Stimulated activated CD4-positive, alpha-beta T cell treated with anti-CD3 and anti-CD28 coated beads, Interleukin-12 subunit alpha, Interleukin-12 subunit beta, amount 100 ng/mL, for 24 hours (primary cell): ENCODE measurements at regions not wholly inside any gene's neighbourhood (a gene's known extent, or its start where the extent isn't known, plus 50 kb on each side); places are given as distances from the start of the nearest gene placed in this dataset.
"Not testable (repeated sequence)": the region's sequence is repeated elsewhere in the genome, so short reads cannot be mapped to it uniquely, and the experiment has no call there.

ENCODE experiments used
- DNase-seq, 2 experiments: peaks; one replicate each; pipeline ENCODE4 v3.0.0-alpha.2; 2020; ENCODE audit warnings: low read depth in 2 of 2

DNA sequence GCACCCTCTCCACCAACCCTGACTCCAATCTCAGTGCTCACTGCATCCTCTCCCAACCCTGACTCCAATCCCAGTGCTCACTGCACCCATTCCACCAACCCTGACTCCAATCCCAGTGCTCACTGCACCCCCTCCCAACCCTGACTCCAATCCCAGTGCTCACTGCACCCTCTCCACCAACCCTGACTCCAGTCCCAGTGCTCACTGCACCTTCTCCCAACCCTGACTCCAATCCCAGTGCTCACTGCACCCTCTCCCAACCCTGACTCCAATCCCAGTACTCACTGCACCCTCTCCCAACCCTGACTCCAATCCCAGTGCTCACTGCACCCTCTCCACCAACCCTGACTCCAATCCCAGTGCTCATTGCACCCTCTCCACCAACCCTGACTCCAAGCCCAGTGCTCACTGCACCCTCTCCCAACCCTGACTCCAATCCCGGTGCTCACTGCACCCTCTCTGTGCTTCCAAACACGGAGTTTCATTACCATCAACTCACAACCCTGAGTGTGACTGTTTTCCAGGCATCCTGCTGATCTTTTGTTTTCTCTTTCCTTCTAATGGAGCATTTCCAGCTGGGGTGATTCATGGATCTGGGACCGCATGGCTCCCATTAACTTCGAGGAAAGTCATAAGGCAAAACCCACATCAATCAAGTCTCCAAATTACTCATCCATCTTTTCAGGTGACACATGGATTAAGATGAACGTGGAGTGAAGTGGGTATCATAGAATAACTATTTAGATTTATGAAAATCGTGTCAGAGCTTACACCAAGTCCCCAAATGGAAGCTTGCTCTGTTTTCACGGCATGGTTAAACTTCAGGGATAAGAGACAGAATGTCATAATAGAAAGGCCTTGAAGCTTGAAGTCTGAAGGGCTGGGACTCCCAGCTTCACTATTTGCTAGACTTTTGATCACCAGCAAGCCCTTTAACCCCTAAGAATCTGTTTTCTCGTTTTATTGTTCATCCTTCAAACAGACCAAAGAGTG lies 135.3 kb upstream of the ZNF618 start:
- DNase-seq = not testable (repeated sequence)

DNA sequence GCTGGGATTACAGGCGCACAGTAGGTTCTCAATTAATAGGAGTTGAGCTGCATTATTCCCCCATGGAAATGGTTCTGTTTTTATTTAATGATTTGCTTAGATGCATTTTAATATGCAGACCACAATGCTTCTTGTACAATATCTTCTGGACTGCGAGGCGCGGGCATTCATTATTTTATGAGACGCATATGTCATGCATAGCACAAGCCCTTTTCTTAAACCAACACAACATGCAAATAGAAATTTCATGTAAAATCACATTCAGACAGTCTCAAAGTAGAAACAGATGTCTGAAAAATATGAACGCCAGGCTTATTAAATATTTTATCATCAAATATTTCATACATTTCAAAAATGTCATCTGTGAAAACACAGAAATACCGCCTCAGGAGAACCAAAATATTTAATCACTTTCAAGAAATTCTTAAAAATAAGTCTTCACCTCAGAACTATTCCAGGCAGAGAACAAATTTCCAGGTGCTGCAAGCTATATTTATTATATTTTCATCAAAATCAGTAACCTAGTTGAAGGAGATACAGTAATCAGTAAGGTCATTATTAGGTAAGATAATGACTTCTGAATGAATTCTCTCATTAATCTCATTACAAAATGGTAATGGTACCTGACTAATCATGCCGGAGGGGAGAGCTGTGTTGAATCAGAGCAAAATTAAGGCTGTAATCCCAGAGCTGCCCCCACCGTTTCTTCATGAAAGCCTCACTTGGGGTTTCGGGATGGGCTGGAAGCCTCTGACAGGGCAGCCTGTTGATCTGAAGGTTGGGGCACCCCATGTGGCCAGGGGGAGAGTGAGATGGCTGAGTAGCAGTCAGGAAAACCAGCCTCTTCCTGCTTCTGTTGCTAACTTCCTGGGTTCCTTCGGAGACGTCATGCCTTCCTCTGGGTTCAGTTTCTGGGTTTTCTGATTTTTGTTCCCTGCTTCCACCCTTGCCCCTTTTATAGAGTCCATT lies 133.9 kb upstream of the ZNF618 start:
- DNase-seq = no peak

DNA sequence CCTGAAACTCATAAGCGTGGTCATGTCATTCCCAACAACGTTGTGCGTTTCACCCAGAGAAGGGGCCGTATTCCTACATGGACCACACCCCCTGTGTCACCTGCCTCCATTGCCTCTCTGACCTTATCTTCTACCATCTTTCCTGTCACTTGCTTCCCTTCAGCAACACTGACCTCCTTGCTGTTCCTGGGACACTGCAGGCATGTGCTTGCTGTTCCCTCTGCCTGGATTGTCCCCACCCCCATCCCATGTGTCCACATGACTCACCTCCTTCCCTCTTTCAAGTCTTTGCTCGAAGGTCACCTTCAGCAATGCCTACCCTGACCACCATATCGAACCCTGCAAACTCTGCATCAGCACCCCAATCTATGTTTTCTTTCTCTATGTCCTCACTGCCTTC lies 133.2 kb upstream of the ZNF618 start:
- DNase-seq = no peak

DNA sequence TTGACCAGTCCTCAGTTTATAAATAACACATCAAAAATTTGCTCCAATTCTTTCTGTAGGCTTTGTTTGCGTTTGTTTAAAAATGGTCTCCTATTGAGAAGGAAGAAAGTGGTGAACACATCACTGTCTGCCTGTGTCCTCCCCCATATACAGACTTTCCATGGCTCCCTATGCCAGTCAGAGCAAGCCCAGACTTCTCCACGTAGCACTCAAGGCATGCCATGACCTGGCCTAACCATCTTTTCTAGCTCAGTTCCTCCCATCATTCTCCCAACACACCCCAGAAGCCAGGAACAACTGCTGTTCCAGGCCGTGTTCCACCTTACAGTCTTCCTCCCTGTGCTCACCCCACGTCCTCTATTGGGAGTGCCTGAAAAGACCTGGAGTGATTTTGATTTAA lies 129.6 kb upstream of the ZNF618 start:
- DNase-seq = no peak

DNA sequence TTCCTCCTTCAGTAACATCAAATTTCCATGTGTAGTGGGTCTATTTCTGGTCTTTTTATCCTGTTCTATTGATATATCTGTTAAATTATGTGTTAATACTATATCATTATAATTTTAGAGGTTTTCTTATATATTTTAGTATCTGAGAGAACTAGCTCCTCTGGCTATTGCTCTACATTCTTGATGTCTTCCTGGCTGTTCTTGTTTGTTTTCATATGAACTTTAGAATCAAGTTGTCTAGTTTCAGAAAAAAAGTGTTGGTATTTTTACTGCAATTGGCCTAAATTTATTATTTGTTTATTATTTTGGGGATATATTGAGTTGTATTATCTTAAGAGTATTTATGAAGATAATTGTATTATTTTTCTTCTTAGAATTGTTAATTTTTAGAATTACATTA lies 128.0 kb upstream of the ZNF618 start:
- no peak for DNase-seq

DNA sequence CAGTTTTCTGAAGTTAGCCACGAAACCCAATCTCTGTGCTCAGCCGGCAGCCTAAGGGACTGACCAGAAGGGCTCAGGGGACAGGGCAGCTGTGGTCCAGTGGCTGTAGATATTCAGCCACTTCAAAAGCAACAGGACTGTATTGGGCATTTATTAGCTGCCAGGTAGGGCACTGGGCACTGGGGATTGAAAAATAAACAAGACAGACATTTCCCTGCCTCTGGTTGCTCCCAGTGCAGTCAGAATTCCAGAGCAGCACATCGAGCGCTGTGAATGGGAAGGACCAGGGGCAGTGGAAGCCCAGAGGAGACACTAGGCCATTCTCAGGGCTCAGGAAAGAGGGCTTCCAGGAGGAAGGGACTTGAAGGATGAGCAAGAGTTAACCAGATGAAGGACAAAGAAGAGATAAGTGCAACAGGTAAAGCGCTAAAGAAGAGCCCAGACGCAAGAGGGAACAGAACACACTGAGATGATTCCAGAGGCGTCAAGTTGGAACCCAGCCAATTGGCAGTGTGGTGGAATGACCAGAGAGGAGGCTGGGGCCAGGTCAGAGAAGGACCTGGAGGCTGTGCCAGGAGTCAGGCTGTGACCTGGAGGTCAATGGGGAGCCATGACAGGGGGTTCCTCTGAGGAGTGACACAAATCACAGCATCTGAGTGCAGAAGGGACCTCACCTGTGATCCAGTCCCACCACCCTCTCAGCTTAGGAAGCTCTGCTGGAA lies 122.5 kb upstream of the ZNF618 start:
- no peak for DNase-seq

DNA sequence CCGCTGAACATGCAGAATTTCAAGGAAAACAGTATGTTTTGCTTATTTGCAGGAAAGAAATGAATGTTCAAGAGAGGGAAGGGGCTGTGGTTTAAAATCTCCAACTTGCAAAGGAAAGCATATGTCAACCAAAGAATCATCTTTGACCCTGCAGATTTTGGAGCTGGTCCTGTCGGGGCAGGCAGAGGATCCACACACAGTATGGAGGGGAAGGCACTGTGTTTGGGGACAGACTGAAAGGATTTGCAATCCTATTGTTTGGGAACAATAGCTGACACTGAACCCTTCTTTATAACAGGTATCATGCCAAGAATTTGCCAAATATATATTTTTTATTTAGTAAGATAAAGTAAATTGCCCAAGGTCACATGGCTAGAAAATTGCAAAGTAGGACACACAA lies 121.4 kb upstream of the ZNF618 start:
- no peak for DNase-seq

DNA sequence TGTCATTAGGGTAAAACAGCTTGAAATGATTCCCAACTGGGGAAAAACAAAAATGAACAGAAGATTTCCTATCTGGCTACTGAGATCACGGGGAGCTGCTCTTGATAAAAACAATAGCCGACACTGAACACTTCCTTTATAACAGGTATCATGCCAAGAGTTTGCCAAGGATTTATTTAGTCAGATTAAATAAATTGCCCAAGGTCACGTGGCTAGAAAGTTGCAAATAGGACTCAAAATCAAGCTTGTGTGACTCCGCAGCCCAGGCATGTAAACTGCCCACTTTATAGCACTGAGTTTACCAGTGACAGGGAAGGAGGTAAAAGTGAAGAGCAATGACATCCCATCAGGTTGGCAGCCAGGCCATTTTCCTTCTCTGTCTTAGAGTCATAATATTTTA lies 120.7 kb upstream of the ZNF618 start:
- DNase-seq = no peak

DNA sequence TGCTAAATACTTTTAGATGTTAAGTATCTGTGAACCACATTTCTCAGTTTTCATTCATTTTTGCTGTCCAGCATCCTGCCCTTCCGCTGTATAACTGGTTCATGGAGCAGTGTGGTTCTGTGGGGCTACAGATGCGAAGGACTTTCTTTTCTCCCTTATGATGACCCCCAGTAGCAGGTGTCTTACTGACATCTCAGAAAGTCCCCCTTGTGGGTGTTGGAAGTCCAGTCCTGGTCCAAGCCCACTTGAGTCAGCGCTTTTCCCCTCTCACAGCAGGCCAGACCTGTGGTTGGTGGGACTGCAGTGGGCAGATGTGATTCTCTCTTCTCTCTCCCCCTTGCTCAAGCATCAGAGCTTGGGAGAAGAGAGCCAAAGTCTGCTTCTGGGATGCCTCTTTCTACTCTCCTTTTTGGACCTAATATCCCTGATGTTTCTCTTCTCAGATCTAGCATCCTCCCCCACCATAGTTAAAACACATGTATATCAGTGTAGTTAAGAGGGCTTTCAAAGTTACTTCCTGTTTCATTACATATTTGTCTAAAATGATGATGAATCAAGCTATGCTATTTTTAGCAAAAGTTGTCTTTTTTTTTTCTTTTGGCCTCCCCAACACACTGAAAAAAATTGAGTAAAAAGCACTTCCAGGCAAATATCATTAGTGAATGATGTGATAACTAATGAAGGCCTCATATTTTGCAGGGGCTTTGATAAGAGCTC lies 119.5 kb upstream of the ZNF618 start:
- no peak for DNase-seq

DNA sequence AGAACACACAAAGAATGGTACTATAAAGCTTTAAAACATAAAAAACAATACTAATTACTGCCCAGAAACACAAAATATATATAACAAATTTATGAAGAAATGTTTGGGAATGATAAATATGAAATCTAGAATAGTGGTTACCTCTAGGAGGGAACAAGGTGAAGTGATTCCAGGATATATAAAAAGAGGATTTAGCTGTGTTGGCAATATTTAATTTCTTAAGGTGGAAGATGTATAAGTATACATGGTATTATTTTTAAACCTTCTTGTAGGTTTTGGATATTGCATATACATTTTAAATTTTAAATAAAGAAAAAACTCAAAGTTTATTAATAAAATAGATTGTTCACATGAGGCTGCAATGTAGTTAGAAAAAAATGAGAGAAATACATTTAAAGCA lies 112.7 kb upstream of the ZNF618 start:
- DNase-seq = no peak

DNA sequence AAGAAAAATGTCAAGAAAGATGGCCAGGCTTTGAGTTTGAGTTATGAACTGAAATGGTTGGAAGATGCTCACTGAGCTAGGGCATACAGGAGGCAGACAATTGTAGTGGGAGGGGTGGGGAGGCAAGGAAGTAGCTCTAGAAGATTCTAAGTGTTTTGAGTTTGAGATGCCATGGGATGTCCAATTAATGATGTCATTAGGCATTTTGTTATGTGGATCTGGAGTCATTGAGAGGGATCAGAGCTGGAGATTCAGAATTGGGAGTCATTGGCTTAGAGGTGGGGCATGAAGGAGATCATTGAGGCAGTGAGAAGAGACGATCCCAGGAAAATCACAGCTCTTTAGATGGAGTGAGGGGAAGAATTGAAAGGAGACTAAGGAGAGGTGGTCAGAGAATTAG lies 111.5 kb upstream of the ZNF618 start:
- no peak for DNase-seq

DNA sequence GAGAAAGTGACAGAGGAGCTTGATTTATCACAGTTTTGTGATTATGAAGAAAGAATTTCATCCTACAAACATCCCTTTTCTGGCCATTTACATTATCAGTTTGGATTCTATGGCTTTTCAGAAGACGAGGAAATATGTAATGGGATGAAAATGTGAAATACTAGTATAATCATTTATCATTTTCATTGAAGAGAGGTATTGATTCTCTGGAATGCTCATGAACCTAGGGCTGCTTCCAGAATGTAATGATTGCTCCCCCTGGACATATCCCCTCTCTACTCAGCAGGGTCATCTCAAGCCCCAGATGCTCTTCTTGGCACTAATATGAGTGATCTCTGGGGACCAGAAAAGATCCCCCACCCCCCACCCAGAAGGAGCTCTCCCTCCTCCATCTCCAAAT lies 106.7 kb upstream of the ZNF618 start:
- no peak for DNase-seq

DNA sequence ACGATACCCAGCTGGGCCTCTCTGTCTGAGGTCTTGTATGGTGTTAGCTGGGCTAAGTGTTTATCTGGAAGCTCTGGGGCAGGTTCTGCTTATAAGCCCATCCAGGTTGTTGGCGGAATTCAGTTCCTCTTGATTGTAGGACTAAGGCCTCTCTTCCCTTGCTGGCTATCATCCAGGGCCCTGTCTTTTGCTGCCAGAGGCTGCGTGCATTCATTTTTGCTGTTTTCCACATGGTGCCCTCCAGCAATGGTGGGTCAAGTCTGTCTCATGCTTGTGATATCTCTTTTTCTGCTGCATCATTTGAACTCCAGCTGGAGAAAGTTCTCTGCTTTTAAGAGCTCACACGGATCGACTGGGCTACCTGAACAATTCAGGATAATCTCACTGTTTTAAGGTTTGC lies 105.7 kb upstream of the ZNF618 start:
- no peak for DNase-seq

DNA sequence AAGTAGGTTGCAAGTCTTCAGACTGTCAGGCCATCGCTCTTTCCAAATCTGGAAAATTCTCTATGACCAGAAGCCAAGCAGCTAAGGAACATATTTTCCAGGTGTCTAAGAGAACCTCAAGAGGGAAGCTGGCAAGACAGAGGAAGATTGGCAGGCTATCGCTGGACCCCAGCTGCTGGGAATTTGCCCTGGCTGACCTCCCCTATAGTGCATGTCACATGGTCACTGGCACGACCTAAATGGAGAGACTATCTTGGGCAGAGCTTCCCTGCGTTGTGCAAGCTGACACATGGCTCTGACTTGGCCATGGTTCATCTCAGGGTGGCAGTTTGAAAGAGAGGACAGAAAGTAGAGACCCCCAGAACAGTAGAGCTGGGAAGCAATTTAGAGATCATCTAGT lies 104.9 kb upstream of the ZNF618 start:
- DNase-seq = no peak

DNA sequence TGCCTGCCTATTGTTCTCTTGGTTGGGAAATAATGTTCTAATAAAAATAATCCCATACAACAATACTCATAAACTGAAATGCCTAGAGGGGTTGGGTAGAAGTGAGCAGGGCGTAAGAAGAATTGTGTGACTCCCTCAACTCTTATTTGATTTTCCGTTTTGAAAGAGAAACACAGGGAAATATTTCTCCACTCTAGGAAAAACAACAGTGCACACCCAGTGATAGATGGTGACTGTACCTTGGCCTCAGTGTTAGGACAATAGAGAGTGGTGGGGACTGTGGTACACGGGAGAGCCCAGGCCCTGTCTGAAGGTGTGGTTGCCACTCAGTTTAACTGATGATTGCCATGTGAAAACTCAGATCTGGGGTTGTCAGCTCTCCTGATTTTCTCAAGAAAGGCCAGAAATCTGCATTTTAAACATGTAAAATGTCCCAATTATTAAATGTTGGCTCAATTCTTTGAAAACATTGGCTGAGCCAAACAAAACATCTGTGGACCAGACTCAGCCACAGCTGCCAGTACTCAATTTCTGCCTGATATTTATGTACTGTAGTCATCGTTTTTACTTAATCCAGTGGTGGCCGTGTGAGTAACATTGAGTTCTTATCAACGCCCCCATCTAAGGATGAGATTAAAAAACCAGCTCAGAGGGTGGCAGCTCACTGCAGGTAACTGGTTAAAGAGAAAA lies 103.8 kb upstream of the ZNF618 start:
- no peak for DNase-seq

DNA sequence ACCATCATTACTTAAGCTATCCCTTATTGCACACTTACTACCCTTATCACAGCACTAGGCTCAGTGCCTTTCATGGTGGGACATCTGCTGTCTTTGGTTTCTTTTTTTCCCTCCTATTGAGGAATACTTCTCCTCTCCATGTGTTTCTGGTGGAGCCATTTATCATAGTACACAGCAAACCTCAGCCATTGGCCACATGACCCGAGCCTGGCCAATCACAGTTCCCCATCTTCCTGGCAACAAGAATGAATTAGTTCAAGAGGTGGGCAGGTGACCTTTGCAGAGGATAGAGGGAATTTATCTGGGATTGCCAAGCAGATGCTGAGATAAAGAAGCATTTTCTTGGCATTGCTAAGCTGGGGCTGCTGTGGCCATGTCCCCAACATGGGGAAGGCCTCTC lies 101.1 kb upstream of the ZNF618 start:
- no peak for DNase-seq

DNA sequence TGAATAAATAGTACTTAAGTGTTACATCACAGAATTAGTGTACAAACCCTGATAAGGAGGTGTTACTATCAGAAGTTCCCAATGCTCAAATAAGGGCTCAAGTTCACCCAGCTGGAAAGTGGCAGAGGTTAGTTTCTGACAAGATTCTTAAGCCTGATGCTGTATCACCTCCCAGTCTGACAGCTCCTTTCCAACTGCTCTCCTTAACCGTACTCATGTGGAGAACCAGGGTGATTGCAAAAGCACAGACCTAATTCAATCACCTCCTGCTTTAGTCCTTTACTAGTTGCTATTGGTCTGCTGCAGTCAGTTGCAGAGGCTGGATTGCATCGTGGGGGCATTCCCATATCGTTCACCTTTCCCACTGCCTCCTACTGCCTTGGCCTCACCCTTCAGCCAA lies 100.4 kb upstream of the ZNF618 start:
- no peak for DNase-seq

DNA sequence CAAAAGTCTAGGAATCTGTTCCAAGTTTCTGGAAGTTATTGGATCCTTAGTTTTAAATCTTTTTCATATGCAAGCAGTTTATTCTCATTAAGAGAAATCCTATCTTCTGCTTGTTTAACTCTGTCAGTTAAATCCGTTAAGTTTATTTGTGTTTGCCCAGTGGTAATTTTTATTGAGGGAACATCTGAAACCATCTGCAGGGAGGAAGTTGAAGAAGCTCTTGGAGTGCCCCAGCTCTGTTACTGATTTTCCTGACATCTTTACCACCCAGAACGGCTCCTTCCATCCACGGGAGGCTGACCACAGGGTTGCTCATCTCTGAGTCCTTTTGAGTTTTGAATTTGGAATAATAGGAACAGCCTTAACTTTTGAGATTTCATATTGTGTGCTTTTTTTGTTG lies 99.9 kb upstream of the ZNF618 start:
- no peak for DNase-seq

DNA sequence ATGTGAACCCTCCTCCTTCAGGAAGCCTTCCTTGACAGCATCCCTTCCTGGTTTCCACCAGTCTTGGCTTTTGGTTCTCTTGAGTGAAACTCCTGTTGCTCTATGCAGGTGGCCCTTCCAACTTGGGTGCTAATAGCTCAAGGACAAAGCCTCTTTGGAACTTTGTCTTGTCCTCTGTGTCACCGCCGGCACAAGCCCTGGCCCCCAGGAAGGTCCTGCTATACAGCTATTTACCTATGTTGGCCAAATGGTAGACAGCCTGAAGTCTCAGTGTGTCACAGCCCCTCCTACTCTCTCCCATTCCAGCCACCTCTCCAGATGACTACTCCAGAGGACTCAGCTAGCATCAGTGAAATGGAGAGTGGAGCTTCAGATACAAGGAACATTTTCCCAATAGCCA lies 94.7 kb upstream of the ZNF618 start:
- DNase-seq = no peak

DNA sequence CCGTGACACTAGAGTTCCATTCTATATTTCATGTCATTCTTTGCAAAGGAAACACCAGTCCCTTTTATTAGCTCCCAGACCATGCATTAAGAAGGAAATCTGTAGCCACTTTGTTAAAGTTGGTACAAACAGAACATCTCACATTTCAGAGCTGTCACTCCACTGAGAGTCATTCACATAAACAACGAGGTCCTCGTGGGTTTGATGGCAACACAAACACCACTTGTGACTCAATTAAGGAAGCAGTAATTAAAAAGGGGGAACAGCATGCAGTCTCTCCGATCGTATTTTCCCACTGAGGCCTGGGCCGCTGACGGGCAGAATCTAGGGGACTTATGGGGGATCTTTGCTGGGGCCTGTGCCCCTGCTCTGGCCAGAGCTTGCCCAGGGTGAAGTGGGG lies 94.2 kb upstream of the ZNF618 start:
- DNase-seq = no peak

DNA sequence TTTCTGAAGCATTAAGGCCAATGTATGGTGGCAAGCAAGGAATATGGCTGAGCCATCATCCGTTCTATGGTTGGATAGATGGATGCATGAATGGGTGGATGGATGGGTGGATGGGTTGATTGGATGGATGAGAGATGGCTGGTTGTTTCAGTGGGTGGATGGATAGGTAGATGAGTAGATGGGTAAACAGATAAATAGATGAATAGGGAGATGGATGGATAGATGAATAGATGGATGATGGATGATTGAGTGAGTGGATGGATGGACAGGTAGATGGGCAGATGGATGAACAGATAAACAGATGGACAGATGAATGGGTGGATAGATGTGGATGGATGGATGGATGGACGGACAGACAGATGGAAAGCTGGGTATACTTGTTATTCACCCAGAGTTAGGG lies 92.6 kb upstream of the ZNF618 start:
- no peak for DNase-seq
